Osteoblast (primary cell): ENCODE measurements at regions not wholly inside any gene's neighbourhood (a gene's known extent, or its start where the extent isn't known, plus 50 kb on each side); places are given as distances from the start of the nearest gene placed in this dataset.
A peak's percentile ranks its signal among the peaks of the same experiment; 100 is the strongest.

ENCODE experiments used
- DNase-seq: peaks from one replicate; pipeline ENCODE4 v3.0.0; 2011; ENCODE audit warnings: low spot score, mixed read lengths; ENCODE audit not compliant: insufficient read length; ENCODE audit errors: missing footprints
- H2AFZ ChIP-seq: 2 replicates; pipeline ENCODE4 v1.6.0; 2011; ENCODE audit warnings: mild to moderate bottlenecking, low read length
- H3K27ac ChIP-seq: 2 replicates; pipeline ENCODE4 v1.5.1; 2011; ENCODE audit warnings: mild to moderate bottlenecking, low read depth, low read length, moderate library complexity
- H3K27me3 ChIP-seq: 2 replicates; pipeline ENCODE4 v1.6.0; 2012; ENCODE audit warnings: mild to moderate bottlenecking, control low read depth, inconsistent platforms, low read length, moderate library complexity; ENCODE audit not compliant: insufficient read depth
- H3K36me3 ChIP-seq: 2 replicates; pipeline ENCODE4 v1.5.1; 2011; ENCODE audit warnings: mild to moderate bottlenecking, low read length, control low read depth, moderate library complexity; ENCODE audit not compliant: insufficient read depth
- H3K4me1 ChIP-seq: 2 replicates; pipeline ENCODE4 v1.5.1; 2011; ENCODE audit warnings: mild to moderate bottlenecking, low read length, control low read depth, moderate library complexity; ENCODE audit not compliant: insufficient read depth
- H3K4me2 ChIP-seq: 2 replicates; pipeline ENCODE4 v1.6.0; 2011; ENCODE audit warnings: mild to moderate bottlenecking, low read length; ENCODE audit not compliant: insufficient read depth
- H3K4me3 ChIP-seq: fragments of 200-600 bp; sonication (generic); 3 replicates; pipeline ENCODE4 v1.5.1; 2012; ENCODE audit warnings: mild to moderate bottlenecking, low read length, inconsistent platforms; ENCODE audit not compliant: insufficient read depth
- H3K79me2 ChIP-seq: 2 replicates; pipeline ENCODE4 v1.6.0; 2012; ENCODE audit warnings: mild to moderate bottlenecking, low read length, control low read depth, inconsistent platforms; ENCODE audit not compliant: insufficient read depth
- H3K9me3 ChIP-seq: 2 replicates; pipeline ENCODE4 v1.5.1; 2011; ENCODE audit warnings: low read depth, low read length, control low read depth
- H4K20me1 ChIP-seq: 2 replicates; pipeline ENCODE4 v1.6.0; 2012; ENCODE audit warnings: mild to moderate bottlenecking, low read length, control low read depth; ENCODE audit not compliant: insufficient read depth
- TF ChIP-seq, protein P1 (sequence below): IDR thresholded peaks from 2 replicates; pipeline ENCODE4 v1.5.1; 2011; ENCODE audit warnings: mild to moderate bottlenecking, low read depth, low read length, moderate library complexity; ENCODE audit errors: extremely low read depth

DNA sequence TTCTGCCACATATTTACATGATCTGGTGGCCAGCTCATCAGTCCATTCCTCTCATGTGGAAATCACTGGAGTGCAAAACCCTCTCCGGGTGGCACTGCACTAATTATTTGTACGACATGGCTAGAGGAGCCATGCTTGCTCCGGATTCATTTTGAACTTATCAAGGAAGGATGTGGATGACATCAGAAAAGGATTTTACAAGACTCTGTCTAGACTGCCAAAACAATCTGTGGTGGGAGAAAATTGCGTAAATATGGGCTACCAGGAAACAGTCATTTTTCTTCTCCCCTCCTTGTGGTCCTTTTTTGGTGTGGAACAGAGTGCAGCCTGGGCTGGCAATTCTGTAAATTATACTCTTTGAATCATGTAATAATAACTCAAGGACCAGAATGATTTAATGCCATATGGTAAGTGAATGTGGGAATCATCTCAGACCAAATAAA lies 123.4 kb upstream of the IFNE start:
- Histone ChIP-seq H3K4me3 (peak overlapping the region; percentile 6), H3K9me3 (no peaks in the 10 kb centered on the region), H3K27ac (peak overlapping the region; percentile 82), H4K20me1 (no peaks in the 10 kb centered on the region), H2AFZ (peak overlapping the region; percentile 57), H3K79me2 (no peaks in the 10 kb centered on the region), H3K4me1 (peaks cover 37% of the 10 kb centered on the region), H3K36me3 (no peaks in the 10 kb centered on the region), H3K4me2 (peak overlapping the region; percentile 52), H3K27me3 (no peaks in the 10 kb centered on the region)
- TF ChIP-seq, protein P1, sequence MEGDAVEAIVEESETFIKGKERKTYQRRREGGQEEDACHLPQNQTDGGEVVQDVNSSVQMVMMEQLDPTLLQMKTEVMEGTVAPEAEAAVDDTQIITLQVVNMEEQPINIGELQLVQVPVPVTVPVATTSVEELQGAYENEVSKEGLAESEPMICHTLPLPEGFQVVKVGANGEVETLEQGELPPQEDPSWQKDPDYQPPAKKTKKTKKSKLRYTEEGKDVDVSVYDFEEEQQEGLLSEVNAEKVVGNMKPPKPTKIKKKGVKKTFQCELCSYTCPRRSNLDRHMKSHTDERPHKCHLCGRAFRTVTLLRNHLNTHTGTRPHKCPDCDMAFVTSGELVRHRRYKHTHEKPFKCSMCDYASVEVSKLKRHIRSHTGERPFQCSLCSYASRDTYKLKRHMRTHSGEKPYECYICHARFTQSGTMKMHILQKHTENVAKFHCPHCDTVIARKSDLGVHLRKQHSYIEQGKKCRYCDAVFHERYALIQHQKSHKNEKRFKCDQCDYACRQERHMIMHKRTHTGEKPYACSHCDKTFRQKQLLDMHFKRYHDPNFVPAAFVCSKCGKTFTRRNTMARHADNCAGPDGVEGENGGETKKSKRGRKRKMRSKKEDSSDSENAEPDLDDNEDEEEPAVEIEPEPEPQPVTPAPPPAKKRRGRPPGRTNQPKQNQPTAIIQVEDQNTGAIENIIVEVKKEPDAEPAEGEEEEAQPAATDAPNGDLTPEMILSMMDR = no peak
- DNase-seq = peak; percentile 84

DNA sequence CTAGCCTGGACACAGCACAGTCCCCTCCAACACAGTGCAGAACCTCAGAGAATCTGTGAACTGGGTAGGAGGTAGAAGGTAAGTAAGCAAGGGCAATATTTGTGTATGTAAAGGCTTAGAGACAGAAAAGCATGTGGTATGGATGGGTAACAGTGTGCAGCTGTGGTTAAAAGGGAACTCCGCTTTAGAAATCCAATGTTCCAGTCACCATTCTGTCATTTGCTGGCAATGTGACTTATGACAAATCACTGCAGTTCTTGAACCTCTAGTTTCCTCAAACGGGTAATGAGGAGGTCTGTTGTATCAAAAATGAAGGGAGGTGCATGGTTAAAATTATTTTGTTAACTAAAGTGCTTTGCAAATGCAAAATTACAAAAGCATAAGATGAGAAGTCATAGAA lies 125.5 kb upstream of the IFNE start:
- Histone ChIP-seq H3K4me3 (no peak overlapping the region), H3K27ac (peak overlapping the region; percentile 67), H3K4me1 (peaks cover 45% of the 10 kb centered on the region), H3K9me3 (no peaks in the 10 kb centered on the region), H3K36me3 (no peaks in the 10 kb centered on the region), H3K79me2 (no peaks in the 10 kb centered on the region), H3K4me2 (peak overlapping the region; percentile 21), H2AFZ (peak overlapping the region; percentile 68), H3K27me3 (no peaks in the 10 kb centered on the region), H4K20me1 (no peaks in the 10 kb centered on the region)
- TF ChIP-seq, protein P1 = no peak
- DNase-seq = no peak

DNA sequence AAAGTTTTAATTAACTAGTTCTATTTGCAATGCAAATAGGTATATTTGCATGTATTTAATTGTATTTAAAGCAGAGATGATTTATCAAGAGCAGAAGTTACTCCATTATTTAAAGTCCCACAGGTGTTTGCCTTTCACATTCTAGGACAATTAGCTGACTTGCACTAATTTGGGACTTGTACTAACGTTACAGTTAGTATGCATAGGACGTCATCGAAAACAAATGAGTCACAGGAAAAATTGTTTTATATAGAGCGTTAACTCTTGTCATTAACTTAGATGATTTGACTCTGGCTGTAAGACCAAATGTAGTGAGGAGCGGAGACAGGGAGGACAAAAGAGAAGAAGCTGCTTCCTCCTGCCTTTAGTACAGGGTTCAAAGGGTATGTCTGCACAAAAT lies 126.1 kb upstream of the IFNE start:
- Histone ChIP-seq H3K9me3 (no peaks in the 10 kb centered on the region), H3K4me2 (no peak overlapping the region), H3K79me2 (no peaks in the 10 kb centered on the region), H3K36me3 (no peaks in the 10 kb centered on the region), H3K4me1 (peaks cover 45% of the 10 kb centered on the region), H3K27ac (no peak overlapping the region), H3K27me3 (no peaks in the 10 kb centered on the region), H2AFZ (no peak overlapping the region), H4K20me1 (no peaks in the 10 kb centered on the region), H3K4me3 (no peak overlapping the region)
- TF ChIP-seq, protein P1 = no peak
- DNase-seq = peak; percentile 76

DNA sequence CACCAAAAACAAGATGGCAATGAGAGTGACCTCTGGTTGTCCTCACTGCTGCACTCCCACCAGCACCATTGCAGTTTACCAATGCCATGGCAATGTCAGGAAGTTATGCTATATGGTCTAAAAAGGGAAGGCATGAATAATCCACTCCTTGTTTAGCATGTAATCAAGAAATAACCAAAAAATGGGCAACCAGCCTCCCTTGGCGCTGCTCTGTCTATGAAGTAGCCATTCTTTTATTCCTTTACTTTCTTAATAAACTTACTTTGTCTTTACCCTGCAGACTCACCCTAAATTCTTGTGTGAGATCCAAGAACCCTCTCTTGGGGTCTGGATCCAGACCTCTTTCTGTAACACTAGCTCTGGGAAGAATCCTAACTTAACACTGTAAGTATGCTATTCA lies 127.4 kb upstream of the IFNE start:
- H3K9me3 ChIP-seq = no peaks in the 10 kb centered on the region
- peaks cover 39% of the 10 kb centered on the region for H3K4me1 ChIP-seq
- no peaks in the 10 kb centered on the region for H3K79me2 ChIP-seq
- no peak for DNase-seq
- TF ChIP-seq, protein P1 = no peak
- H3K27me3 ChIP-seq = no peaks in the 10 kb centered on the region
- H4K20me1 ChIP-seq = no peaks in the 10 kb centered on the region
- H2AFZ ChIP-seq = no peak overlapping the region
- H3K4me2 ChIP-seq = no peak overlapping the region
- no peak overlapping the region for H3K27ac ChIP-seq
- no peaks in the 10 kb centered on the region for H3K36me3 ChIP-seq
- H3K4me3 ChIP-seq = no peak overlapping the region
